Sigmoid colon (tissue), 3 donors: ENCODE measurements at regions not wholly inside any gene's neighbourhood (a gene's known extent, or its start where the extent isn't known, plus 50 kb on each side); places are given as distances from the start of the nearest gene placed in this dataset.

ENCODE experiments used
- CTCF ChIP-seq, 4 experiments: fragments of 450-650 bp in 3 of 4; fragments of 200-600 bp in 1 of 4; IDR thresholded peaks; one replicate each; pipeline ENCODE4 v1.5.1; 2016 to 2019; ENCODE audit warnings: antibody characterized with exemption in 4 of 4, mild to moderate bottlenecking in 3 of 4, moderate library complexity in 2 of 4
- POLR2A ChIP-seq, 2 donors: fragments of 450-650 bp; IDR thresholded peaks; one replicate each; pipeline ENCODE4 v1.6.1; 2016; ENCODE audit warnings: antibody characterized with exemption in 2 of 2, mild to moderate bottlenecking in 2 of 2, moderate library complexity in 2 of 2

- no peak for TF ChIP-seq CTCF (IDR thresholded peaks at IDR 0.05)
- TF ChIP-seq POLR2A (IDR thresholded peaks at IDR 0.05) = no peak
Observed at GRCh38 chr11:129322941-129323340, 52.7 kb upstream of the BARX2 start.
